Bronchial epithelial cell (primary cell): ENCODE measurements at regions not wholly inside any gene's neighbourhood (a gene's known extent, or its start where the extent isn't known, plus 50 kb on each side); places are given as distances from the start of the nearest gene placed in this dataset.
A peak's percentile ranks its signal among the peaks of the same experiment; 100 is the strongest.

Source experiments
- DNase-seq: peaks from one replicate; pipeline ENCODE4 v3.0.0-alpha.2; 2010; ENCODE audit warnings: low read depth
- FAIRE-seq: peaks from 2 replicates; lab custom pipeline; 2011; peaks lifted over from hg19 to GRCh38; lab: Jason Lieb, UNC
- H3K27me3 ChIP-seq: 2 replicates; pipeline ENCODE4 v1.5.1; 2011; ENCODE audit warnings: low read length; ENCODE audit not compliant: control insufficient read depth, insufficient read depth
- H3K36me3 ChIP-seq: 2 replicates; pipeline ENCODE4 v1.5.1; 2011; ENCODE audit warnings: low read length; ENCODE audit not compliant: control insufficient read depth, insufficient read depth
- H3K4me3 ChIP-seq: 2 replicates; pipeline ENCODE4 v1.5.1; 2011; ENCODE audit warnings: mild to moderate bottlenecking, low read depth, low read length, control low read depth
- CTCF ChIP-seq: IDR thresholded peaks from 2 replicates; pipeline ENCODE4 v1.5.1; 2011; ENCODE audit warnings: mild to moderate bottlenecking, moderate library complexity, low read length, control low read depth, inconsistent platforms; ENCODE audit not compliant: insufficient read depth, severe bottlenecking

DNA sequence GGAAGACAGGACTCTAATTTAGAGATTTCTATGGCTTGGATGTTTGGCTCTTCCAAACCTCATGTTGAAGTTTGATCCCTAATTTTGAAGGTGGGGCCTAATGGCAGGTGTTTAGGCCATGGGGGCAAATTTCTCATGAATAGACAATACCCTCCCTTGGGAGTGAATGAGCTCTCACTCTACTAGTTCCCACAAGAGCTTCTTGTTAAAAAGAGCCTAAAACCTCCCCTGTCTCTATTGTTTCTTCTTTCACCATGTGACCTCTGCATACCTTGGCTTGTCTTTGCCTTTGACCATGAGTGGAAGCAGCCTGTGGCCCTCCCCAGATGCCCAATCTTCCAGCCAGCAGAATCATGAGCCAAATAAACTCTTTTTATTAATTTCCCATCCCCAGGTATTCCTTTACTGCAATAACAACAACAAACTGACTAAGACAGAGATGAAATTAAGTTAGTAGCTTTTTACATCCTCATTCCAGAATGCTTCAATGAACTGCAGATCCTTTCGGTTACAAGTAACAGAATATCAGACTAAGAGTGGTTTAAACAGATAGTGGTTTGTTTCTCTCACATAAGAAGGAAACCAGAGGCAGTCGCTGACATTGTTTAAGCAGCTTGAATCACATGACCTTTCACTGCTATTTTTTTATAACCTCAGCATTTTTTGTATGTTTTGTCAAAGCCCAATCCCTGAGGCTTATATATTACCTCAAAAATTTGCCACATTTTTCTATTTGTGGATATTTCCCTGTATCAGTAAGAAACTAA lies 1013.3 kb upstream of the SEMA6D start:
- Histone ChIP-seq H3K27me3 (no peaks in the 10 kb centered on the region), H3K4me3 (no peak overlapping the region), H3K36me3 (no peaks in the 10 kb centered on the region)
- DNase-seq = no peak
- TF ChIP-seq CTCF = no peak
- no peak for FAIRE-seq

- no peak for FAIRE-seq
- TF ChIP-seq CTCF = no peak
- H3K4me3 ChIP-seq = no peak overlapping the region
- no peaks in the 10 kb centered on the region for H3K27me3 ChIP-seq
- no peak for DNase-seq
- no peaks in the 10 kb centered on the region for H3K36me3 ChIP-seq
These were observed 1009.9 kb upstream of the SEMA6D start for GRCh38 chr15:46707452-46707851.

DNA sequence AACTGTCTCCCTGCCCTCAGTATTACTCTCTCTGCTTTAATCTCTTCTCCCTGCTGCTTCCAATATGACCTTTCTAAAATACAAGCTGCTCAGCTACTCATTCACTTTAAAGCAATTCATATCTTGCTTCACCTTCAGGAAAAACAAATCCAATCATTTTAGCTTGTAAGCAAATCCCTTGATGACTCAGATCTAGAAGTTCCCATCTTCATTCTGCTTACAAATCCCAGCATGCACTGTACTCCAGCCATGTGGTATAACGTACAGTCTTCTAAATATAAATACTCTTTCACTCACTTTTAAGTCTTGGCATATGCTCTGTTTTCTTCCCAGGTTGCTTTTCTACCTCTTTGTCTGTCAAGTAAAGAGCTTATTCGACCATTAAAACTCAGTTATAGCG lies 1009.1 kb upstream of the SEMA6D start:
- no peak for TF ChIP-seq CTCF
- DNase-seq (peak; percentile 30), FAIRE-seq (no peak)

DNA sequence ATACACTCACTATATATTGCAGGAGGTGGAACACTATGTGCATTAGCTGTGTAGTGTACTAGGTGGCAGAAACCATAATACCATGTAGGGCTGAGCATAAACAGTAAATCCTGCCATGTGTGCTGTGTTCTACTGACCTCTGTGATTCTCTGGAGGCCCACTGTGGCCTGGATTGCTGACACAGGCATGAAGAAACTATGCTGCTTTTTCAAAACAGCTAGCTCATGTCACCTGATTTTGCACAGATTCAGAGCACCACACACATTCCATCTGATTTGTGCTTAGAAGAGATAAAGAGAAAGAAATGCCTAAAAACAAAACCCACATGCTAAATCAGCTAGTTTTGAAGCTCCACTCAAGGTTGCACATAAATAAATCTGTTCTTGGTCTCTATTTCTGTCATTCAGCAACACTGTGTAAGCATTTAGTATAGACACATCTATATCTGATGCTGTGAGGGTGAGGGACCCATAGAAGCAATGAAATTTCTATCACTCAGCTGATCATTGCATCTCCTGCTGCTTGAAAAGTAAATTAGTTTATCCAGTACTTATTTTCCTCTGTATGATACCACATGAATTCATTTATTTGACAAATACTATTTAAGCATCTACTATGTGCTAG lies 1007.7 kb upstream of the SEMA6D start:
- FAIRE-seq (no peak), DNase-seq (no peak)
- Histone ChIP-seq H3K27me3 (no peaks in the 10 kb centered on the region), H3K36me3 (no peaks in the 10 kb centered on the region), H3K4me3 (no peak overlapping the region)
- TF ChIP-seq CTCF = no peak

More for the DNA sequence above, 1009.1 kb upstream of the SEMA6D start:
- no peak overlapping the region for H3K4me3 ChIP-seq
- H3K36me3 ChIP-seq = no peaks in the 10 kb centered on the region
- no peaks in the 10 kb centered on the region for H3K27me3 ChIP-seq

DNA sequence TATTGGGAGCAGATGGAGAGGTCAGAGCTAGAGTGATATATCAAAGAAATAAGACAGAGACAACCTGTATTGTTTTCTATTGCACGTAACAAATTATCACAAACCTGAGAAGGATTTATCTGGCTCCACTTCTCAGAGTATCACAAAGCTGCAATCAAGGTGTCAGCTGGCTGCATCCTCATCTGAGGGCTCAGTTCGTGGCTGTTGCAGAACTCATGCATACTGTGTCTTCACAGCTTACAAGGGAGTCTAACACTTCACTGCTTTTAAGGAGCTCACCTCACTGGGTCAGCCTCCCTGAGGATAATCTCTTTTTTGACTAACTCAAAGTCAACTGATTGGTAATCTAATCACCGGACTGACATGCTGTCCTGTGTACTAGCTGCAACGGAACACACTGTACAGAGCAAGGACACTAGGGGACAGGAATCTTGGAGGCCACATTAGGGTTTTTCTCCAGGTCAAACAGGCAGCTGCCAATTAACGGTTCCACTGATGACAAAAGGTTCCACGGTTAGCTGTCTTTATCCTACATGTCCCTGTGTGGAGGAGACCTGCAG lies 1006.8 kb upstream of the SEMA6D start:
- H3K4me3 ChIP-seq = no peak overlapping the region
- DNase-seq (no peak), FAIRE-seq (no peak)
- TF ChIP-seq CTCF = no peak
- no peaks in the 10 kb centered on the region for H3K27me3 ChIP-seq
- H3K36me3 ChIP-seq = no peaks in the 10 kb centered on the region
